ENCODE measurements at regions not wholly inside any gene's neighbourhood (a gene's known extent, or its start where the extent isn't known, plus 50 kb on each side); places are given as distances from the start of the nearest gene placed in this dataset.

DNA sequence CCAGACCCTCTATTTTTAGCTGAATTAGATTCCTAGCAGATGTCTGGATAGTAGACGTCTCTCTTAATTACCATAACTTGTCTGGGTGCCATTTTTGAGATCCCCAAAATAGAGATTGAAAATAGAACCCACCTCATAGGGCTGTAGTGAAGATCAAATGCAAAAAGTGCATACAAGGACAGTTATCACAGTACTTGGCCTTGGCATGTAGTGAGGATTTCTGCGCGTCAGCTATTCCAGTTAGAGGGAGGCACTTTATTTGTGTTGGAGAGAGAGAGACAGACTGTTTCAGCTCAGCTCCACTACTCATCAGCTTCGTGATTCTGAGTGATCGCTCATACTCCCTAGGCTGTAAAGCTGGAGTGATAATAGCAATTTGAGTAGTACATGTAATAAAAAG, 59.6 kb upstream of the CDH13 start:
- DNase-seq (ENCODE audit: low read depth in 2 of 2), result no peak
- no peak overlapping the region for H3K4me3 ChIP-seq (replicated peaks in 1 of 4; ENCODE audit: control extremely low read depth in 1 of 4, insufficient read depth in 1 of 4, low read depth in 3 of 4, low read length in 4 of 4)
- TF ChIP-seq, protein P1, sequence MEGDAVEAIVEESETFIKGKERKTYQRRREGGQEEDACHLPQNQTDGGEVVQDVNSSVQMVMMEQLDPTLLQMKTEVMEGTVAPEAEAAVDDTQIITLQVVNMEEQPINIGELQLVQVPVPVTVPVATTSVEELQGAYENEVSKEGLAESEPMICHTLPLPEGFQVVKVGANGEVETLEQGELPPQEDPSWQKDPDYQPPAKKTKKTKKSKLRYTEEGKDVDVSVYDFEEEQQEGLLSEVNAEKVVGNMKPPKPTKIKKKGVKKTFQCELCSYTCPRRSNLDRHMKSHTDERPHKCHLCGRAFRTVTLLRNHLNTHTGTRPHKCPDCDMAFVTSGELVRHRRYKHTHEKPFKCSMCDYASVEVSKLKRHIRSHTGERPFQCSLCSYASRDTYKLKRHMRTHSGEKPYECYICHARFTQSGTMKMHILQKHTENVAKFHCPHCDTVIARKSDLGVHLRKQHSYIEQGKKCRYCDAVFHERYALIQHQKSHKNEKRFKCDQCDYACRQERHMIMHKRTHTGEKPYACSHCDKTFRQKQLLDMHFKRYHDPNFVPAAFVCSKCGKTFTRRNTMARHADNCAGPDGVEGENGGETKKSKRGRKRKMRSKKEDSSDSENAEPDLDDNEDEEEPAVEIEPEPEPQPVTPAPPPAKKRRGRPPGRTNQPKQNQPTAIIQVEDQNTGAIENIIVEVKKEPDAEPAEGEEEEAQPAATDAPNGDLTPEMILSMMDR (conservative IDR thresholded peaks at IDR 0.05 in 1 of 2, IDR thresholded peaks at IDR 0.05 in 1 of 2; ENCODE audit: low read depth in 1 of 2, low read length in 2 of 2), result no peak
- TF ChIP-seq EZH2 (IDR thresholded peaks at IDR 0.05; ENCODE audit: low read length, missing control alignments), result no peak
- H2AFZ ChIP-seq (ENCODE audit: low read length), result no peak overlapping the region
- no peak overlapping the region for H3K9ac ChIP-seq (ENCODE audit: insufficient read depth, low read length)
- H4K20me1 ChIP-seq (ENCODE audit: control insufficient read depth, extremely low read depth, insufficient read depth, low read length), result no peaks in the 10 kb centered on the region
- no peak overlapping the region for H3K4me2 ChIP-seq (ENCODE audit: extremely low read depth, insufficient read depth, low read length)
- H3K27me3 ChIP-seq (ENCODE audit: control insufficient read depth, insufficient read depth, low read length), result no peaks in the 10 kb centered on the region
- H3K4me1 ChIP-seq (ENCODE audit: control insufficient read depth, extremely low read depth, insufficient read depth, low read length), result no peaks in the 10 kb centered on the region
- no peak overlapping the region for H3K27ac ChIP-seq (ENCODE audit: insufficient read depth, low read length)
- no peaks in the 10 kb centered on the region for H3K36me3 ChIP-seq (ENCODE audit: control insufficient read depth, insufficient read depth, low read length)
- H3K9me3 ChIP-seq (ENCODE audit: control insufficient read depth, insufficient read depth, low read depth, low read length), result no peaks in the 10 kb centered on the region
- H3K79me2 ChIP-seq (ENCODE audit: control insufficient read depth, insufficient read depth, low read length), result no peaks in the 10 kb centered on the region

GRCh38 chr16:82563401-82563800, 63.4 kb upstream of the CDH13 start:
- Histone ChIP-seq H3K4me2 (ENCODE audit: extremely low read depth, insufficient read depth, low read length) (no peak overlapping the region), H3K36me3 (ENCODE audit: control insufficient read depth, insufficient read depth, low read length) (no peaks in the 10 kb centered on the region), H2AFZ (ENCODE audit: low read length) (no peak overlapping the region), H3K27ac (ENCODE audit: insufficient read depth, low read length) (no peak overlapping the region), H3K9me3 (ENCODE audit: control insufficient read depth, insufficient read depth, low read depth, low read length) (no peaks in the 10 kb centered on the region), H4K20me1 (ENCODE audit: control insufficient read depth, extremely low read depth, insufficient read depth, low read length) (no peaks in the 10 kb centered on the region), H3K9ac (ENCODE audit: insufficient read depth, low read length) (no peak overlapping the region), H3K4me1 (ENCODE audit: control insufficient read depth, extremely low read depth, insufficient read depth, low read length) (no peaks in the 10 kb centered on the region), H3K79me2 (ENCODE audit: control insufficient read depth, insufficient read depth, low read length) (no peaks in the 10 kb centered on the region), H3K4me3 (replicated peaks in 1 of 4; ENCODE audit: control extremely low read depth in 1 of 4, insufficient read depth in 1 of 4, low read depth in 3 of 4, low read length in 4 of 4) (no peak overlapping the region), H3K27me3 (ENCODE audit: control insufficient read depth, insufficient read depth, low read length) (no peaks in the 10 kb centered on the region)
- TF ChIP-seq, protein P1 (conservative IDR thresholded peaks at IDR 0.05 in 1 of 2, IDR thresholded peaks at IDR 0.05 in 1 of 2; ENCODE audit: low read depth in 1 of 2, low read length in 2 of 2), result no peak
- TF ChIP-seq EZH2 (IDR thresholded peaks at IDR 0.05; ENCODE audit: low read length, missing control alignments), result no peak
- DNase-seq (ENCODE audit: low read depth in 2 of 2), result no peak

- Histone ChIP-seq H3K36me3 (ENCODE audit: control insufficient read depth, insufficient read depth, low read length) (no peaks in the 10 kb centered on the region), H3K9ac (ENCODE audit: insufficient read depth, low read length) (no peak overlapping the region), H3K27ac (ENCODE audit: insufficient read depth, low read length) (no peak overlapping the region), H3K27me3 (ENCODE audit: control insufficient read depth, insufficient read depth, low read length) (no peaks in the 10 kb centered on the region), H3K79me2 (ENCODE audit: control insufficient read depth, insufficient read depth, low read length) (no peaks in the 10 kb centered on the region), H3K9me3 (ENCODE audit: control insufficient read depth, insufficient read depth, low read depth, low read length) (no peaks in the 10 kb centered on the region), H3K4me3 (replicated peaks in 1 of 4; ENCODE audit: control extremely low read depth in 1 of 4, insufficient read depth in 1 of 4, low read depth in 3 of 4, low read length in 4 of 4) (no peak overlapping the region), H3K4me1 (ENCODE audit: control insufficient read depth, extremely low read depth, insufficient read depth, low read length) (no peaks in the 10 kb centered on the region), H4K20me1 (ENCODE audit: control insufficient read depth, extremely low read depth, insufficient read depth, low read length) (no peaks in the 10 kb centered on the region), H3K4me2 (ENCODE audit: extremely low read depth, insufficient read depth, low read length) (no peak overlapping the region), H2AFZ (ENCODE audit: low read length) (no peak overlapping the region)
- no peak for TF ChIP-seq EZH2 (IDR thresholded peaks at IDR 0.05; ENCODE audit: low read length, missing control alignments)
- TF ChIP-seq, protein P1 (conservative IDR thresholded peaks at IDR 0.05 in 1 of 2, IDR thresholded peaks at IDR 0.05 in 1 of 2; ENCODE audit: low read depth in 1 of 2, low read length in 2 of 2), result no peak
- DNase-seq (ENCODE audit: low read depth in 2 of 2), result no peak
Observed at GRCh38 chr16:82562183-82562683, 64.5 kb upstream of the CDH13 start.

All from fibroblast of lung (primary cell).